Breast epithelium (tissue), 4 donors: ENCODE measurements at regions not wholly inside any gene's neighbourhood (a gene's known extent, or its start where the extent isn't known, plus 50 kb on each side); places are given as distances from the start of the nearest gene placed in this dataset.

Experiments used
- DNase-seq, 2 donors: peaks; one replicate each; pipeline ENCODE4 v3.0.0-alpha.2; 2019; ENCODE audit warnings: low spot score in 2 of 2
- H3K27ac ChIP-seq, 2 donors: fragments of 200-600 bp; sonication (generic) in 1 of 2; one replicate each; pipeline ENCODE4 v1.5.1; 2016 to 2019; ENCODE audit warnings: mild to moderate bottlenecking in 1 of 2
- H3K27me3 ChIP-seq, 2 donors: fragments of 200-600 bp; sonication (generic) in 1 of 2; one replicate each; pipeline versions ENCODE4 v1.5.1 to v1.6.0; 2017 to 2019; ENCODE audit warnings: control low read depth in 1 of 2, mild to moderate bottlenecking in 1 of 2
- H3K36me3 ChIP-seq: fragments of 200-600 bp; one replicate; pipeline ENCODE4 v1.5.1; 2019
- H3K4me1 ChIP-seq, 2 donors: fragments of 200-600 bp; sonication (generic); one replicate each; pipeline ENCODE4 v1.5.1; 2016 to 2019; ENCODE audit warnings: control low read depth in 1 of 2
- H3K4me3 ChIP-seq, 3 donors: fragments of 200-600 bp; sonication (generic); 1 replicate in 2 of 3; 2 replicates in 1 of 3; pipeline ENCODE4 v1.5.1; 2016 to 2019; ENCODE audit warnings: mild to moderate bottlenecking in 3 of 3, moderate library complexity in 2 of 3
- H3K9me3 ChIP-seq, 2 donors: fragments of 200-600 bp; sonication (generic) in 1 of 2; one replicate each; pipeline ENCODE4 v1.5.1; 2016 to 2019; ENCODE audit warnings: control low read depth in 1 of 2
- CTCF ChIP-seq, 3 donors: fragments of 450-650 bp; IDR thresholded peaks; one replicate each; pipeline ENCODE4 v1.5.1; 2016 to 2017; ENCODE audit warnings: antibody characterized with exemption in 3 of 3, mild to moderate bottlenecking in 3 of 3, moderate library complexity in 3 of 3
- POLR2A ChIP-seq: fragments of 450-650 bp; IDR thresholded peaks from one replicate; pipeline ENCODE4 v1.6.1; 2016; ENCODE audit warnings: antibody characterized with exemption, mild to moderate bottlenecking, moderate library complexity
- POLR2AphosphoS5 ChIP-seq, 3 donors: sonication (generic); formaldehyde crosslinking; IDR thresholded peaks; one replicate each; pipeline ENCODE4 v1.6.1; 2017; ENCODE audit warnings: antibody characterized with exemption in 3 of 3
- intact Hi-C: fragments of 100-400 bp; cut with DNase I; formaldehyde crosslinking; loops from one replicate; pipeline ENCODE4 v1.15.1; 2023; ENCODE audit warnings: low total_unique reads

- intact Hi-C loops: no loop called here
Measured at GRCh38 chr13:63684822-63685221, 2269.2 kb upstream of the PCDH20 start.

GRCh38 chr13:63680704-63681103 is 2265.1 kb upstream of the PCDH20 start:
- Histone ChIP-seq H3K4me3 (no peak overlapping the region), H3K9me3 (peaks cover 3 to 6% of the 10 kb centered on the region in 2 donors), H3K36me3 (no peaks in the 10 kb centered on the region), H3K27ac (no peak overlapping the region), H3K27me3 (no peaks in the 10 kb centered on the region), H3K4me1 (no peaks in the 10 kb centered on the region)
- intact Hi-C loops: no loop called here
- TF ChIP-seq CTCF (IDR thresholded peaks at IDR 0.05) (no peak), POLR2AphosphoS5 (IDR thresholded peaks at IDR 0.05) (no peak), POLR2A (no peak)
- no peak for DNase-seq

More at GRCh38 chr13:63684822-63685221, 2269.2 kb upstream of the PCDH20 start:
- DNase-seq: no peak
- no peak for TF ChIP-seq CTCF (IDR thresholded peaks at IDR 0.05)
- no peak for TF ChIP-seq POLR2A
- TF ChIP-seq POLR2AphosphoS5 (IDR thresholded peaks at IDR 0.05): no peak
- H3K36me3 ChIP-seq: no peaks in the 10 kb centered on the region
- peaks cover 3 to 6% of the 10 kb centered on the region in 2 donors for H3K9me3 ChIP-seq
- no peak overlapping the region for H3K27ac ChIP-seq
- H3K4me3 ChIP-seq: no peak overlapping the region
- no peaks in the 10 kb centered on the region for H3K27me3 ChIP-seq
- no peaks in the 10 kb centered on the region for H3K4me1 ChIP-seq

DNA sequence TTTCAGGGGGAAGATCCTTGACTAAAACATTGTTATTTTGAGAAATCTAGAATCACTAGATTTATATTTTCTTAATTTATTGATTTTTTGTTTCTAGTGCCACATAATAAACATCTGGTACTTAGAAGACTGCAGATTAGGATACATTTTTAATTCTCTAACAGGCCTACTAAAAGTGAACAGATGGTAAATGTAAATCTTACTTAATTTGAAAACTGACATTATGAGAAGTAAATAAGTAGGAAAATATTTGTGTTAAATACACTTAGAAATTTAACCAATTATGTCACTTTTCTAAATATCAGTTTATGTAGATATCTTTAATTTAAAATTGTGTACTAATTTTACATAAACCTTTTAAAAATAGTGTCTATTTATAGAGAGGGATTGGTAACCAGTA is 2255.6 kb upstream of the PCDH20 start:
- intact Hi-C loops: no loop called here

DNA sequence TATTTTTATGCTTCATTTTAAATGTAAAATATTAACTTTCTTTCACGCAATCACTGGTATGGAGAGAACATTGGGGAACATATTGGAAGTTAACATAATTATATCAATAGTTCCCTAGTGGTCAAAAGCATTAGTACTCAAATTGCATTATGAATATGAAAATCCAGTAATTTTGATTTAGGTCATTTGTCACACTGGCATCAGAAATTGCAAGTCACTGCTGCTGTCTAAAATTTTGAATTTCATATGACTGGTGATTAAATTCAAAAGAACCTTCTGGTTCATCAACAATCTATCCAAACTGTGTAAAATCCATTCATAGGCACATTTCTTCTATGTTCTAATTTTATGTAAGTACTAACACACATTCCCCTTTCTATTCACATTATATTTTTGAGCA is 2235.7 kb upstream of the PCDH20 start:
- Histone ChIP-seq H3K4me3 (no peak overlapping the region), H3K27me3 (no peaks in the 10 kb centered on the region), H3K36me3 (no peaks in the 10 kb centered on the region), H3K4me1 (no peaks in the 10 kb centered on the region), H3K9me3 (peaks cover 0 to 7% of the 10 kb centered on the region in 2 donors), H3K27ac (no peak overlapping the region)
- intact Hi-C loops: no loop called here
- DNase-seq: no peak
- TF ChIP-seq CTCF (IDR thresholded peaks at IDR 0.05) (no peak), POLR2A (no peak), POLR2AphosphoS5 (IDR thresholded peaks at IDR 0.05) (no peak)

More for the DNA sequence above, 2255.6 kb upstream of the PCDH20 start:
- Histone ChIP-seq H3K27me3 (no peaks in the 10 kb centered on the region), H3K4me1 (no peaks in the 10 kb centered on the region), H3K36me3 (no peaks in the 10 kb centered on the region), H3K27ac (no peak overlapping the region), H3K9me3 (no peaks in the 10 kb centered on the region), H3K4me3 (no peak overlapping the region)
- TF ChIP-seq POLR2A (no peak), POLR2AphosphoS5 (IDR thresholded peaks at IDR 0.05) (no peak), CTCF (IDR thresholded peaks at IDR 0.05) (no peak)
- DNase-seq: no peak

- TF ChIP-seq POLR2AphosphoS5 (IDR thresholded peaks at IDR 0.05) (no peak), POLR2A (no peak), CTCF (IDR thresholded peaks at IDR 0.05) (no peak)
- Histone ChIP-seq H3K9me3 (no peaks in the 10 kb centered on the region), H3K36me3 (no peaks in the 10 kb centered on the region), H3K4me3 (no peak overlapping the region), H3K4me1 (no peaks in the 10 kb centered on the region), H3K27me3 (no peaks in the 10 kb centered on the region), H3K27ac (no peak overlapping the region)
- intact Hi-C loops: no loop called here
- DNase-seq: no peak
Measured at GRCh38 chr13:63643543-63643942, 2227.9 kb upstream of the PCDH20 start.
